ENCODE measurements at regions not wholly inside any gene's neighbourhood (a gene's known extent, or its start where the extent isn't known, plus 50 kb on each side); places are given as distances from the start of the nearest gene placed in this dataset.

- intact Hi-C loops (cut with micrococcal nuclease), result no loop called here
- Mint-ChIP-seq H3K36me3 (ENCODE audit: low read depth) (peaks cover 2% of the 10 kb centered on the region), H3K4me1 (no peaks in the 10 kb centered on the region), H3K27ac (no peak overlapping the region), H3K9me3 (peaks cover 28% of the 10 kb centered on the region), H3K4me3 (no peak overlapping the region), H3K27me3 (peaks cover 29% of the 10 kb centered on the region)
- no peak for DNase-seq
Observed at GRCh38 chr7:25930492-25931048, 221.4 kb upstream of the NFE2L3 start.

GRCh38 chr7:25931156-25931555 lies 220.8 kb upstream of the NFE2L3 start:
- DNase-seq, result no peak
- Mint-ChIP-seq H3K9me3 (peaks cover 28% of the 10 kb centered on the region), H3K27ac (no peak overlapping the region), H3K4me3 (no peak overlapping the region), H3K4me1 (no peaks in the 10 kb centered on the region), H3K27me3 (peaks cover 28% of the 10 kb centered on the region), H3K36me3 (ENCODE audit: low read depth) (peaks cover 2% of the 10 kb centered on the region)
- intact Hi-C loops (cut with micrococcal nuclease), result no loop called here

GRCh38 chr7:25933921-25934320 lies 218.1 kb upstream of the NFE2L3 start:
- peaks cover 2% of the 10 kb centered on the region for H3K36me3 Mint-ChIP-seq (ENCODE audit: low read depth)

GRCh38 chr7:25940086-25940906 lies 211.7 kb upstream of the NFE2L3 start:
- no peak for DNase-seq

More at GRCh38 chr7:25933921-25934320, 218.1 kb upstream of the NFE2L3 start:
- H3K27me3 Mint-ChIP-seq, result peaks cover 35% of the 10 kb centered on the region
- DNase-seq, result no peak
- H3K4me3 Mint-ChIP-seq, result no peak overlapping the region
- intact Hi-C loops (cut with micrococcal nuclease), result no loop called here
- peaks cover 28% of the 10 kb centered on the region for H3K9me3 Mint-ChIP-seq
- H3K27ac Mint-ChIP-seq, result no peak overlapping the region
- H3K4me1 Mint-ChIP-seq, result no peaks in the 10 kb centered on the region

GRCh38 chr7:25944777-25945515 lies 207.1 kb upstream of the NFE2L3 start:
- Mint-ChIP-seq H3K27ac (no peak overlapping the region), H3K4me3 (no peak overlapping the region), H3K27me3 (peaks cover 2% of the 10 kb centered on the region), H3K4me1 (peaks cover 22% of the 10 kb centered on the region), H3K9me3 (no peaks in the 10 kb centered on the region), H3K36me3 (ENCODE audit: low read depth) (no peaks in the 10 kb centered on the region)
- intact Hi-C loops (cut with micrococcal nuclease), result no loop called here
- DNase-seq, result no peak

More at GRCh38 chr7:25940086-25940906, 211.7 kb upstream of the NFE2L3 start:
- Mint-ChIP-seq H3K4me1 (peaks cover 15% of the 10 kb centered on the region), H3K36me3 (ENCODE audit: low read depth) (peaks cover under 1% of the 10 kb centered on the region), H3K9me3 (peaks cover 1% of the 10 kb centered on the region), H3K27me3 (peaks cover 16% of the 10 kb centered on the region), H3K4me3 (peak overlapping the region; percentile 53), H3K27ac (peak overlapping the region; percentile 67)
- intact Hi-C loops (cut with micrococcal nuclease), result loop anchor here (2.0 kb wide), 1 partner anchor 43 kb away; no protein-coding TSS in a partner anchor

GRCh38 chr7:25945608-25946007 lies 206.4 kb upstream of the NFE2L3 start:
- peaks cover 4% of the 10 kb centered on the region for H3K27me3 Mint-ChIP-seq
- intact Hi-C loops (cut with micrococcal nuclease), result no loop called here
- no peaks in the 10 kb centered on the region for H3K9me3 Mint-ChIP-seq
- H3K36me3 Mint-ChIP-seq (ENCODE audit: low read depth), result no peaks in the 10 kb centered on the region
- peaks cover 21% of the 10 kb centered on the region for H3K4me1 Mint-ChIP-seq
- no peak overlapping the region for H3K27ac Mint-ChIP-seq
- no peak overlapping the region for H3K4me3 Mint-ChIP-seq
- DNase-seq, result no peak

- intact Hi-C loops (cut with micrococcal nuclease), result no loop called here
- Mint-ChIP-seq H3K4me3 (no peak overlapping the region), H3K36me3 (ENCODE audit: low read depth) (no peaks in the 10 kb centered on the region), H3K27me3 (peaks cover 4% of the 10 kb centered on the region), H3K9me3 (no peaks in the 10 kb centered on the region), H3K27ac (no peak overlapping the region), H3K4me1 (peaks cover 15% of the 10 kb centered on the region)
- DNase-seq, result no peak
Observed at GRCh38 chr7:25946181-25946580, 205.8 kb upstream of the NFE2L3 start.

- H3K9me3 Mint-ChIP-seq, result no peaks in the 10 kb centered on the region
- H3K27ac Mint-ChIP-seq, result no peak overlapping the region
- H3K36me3 Mint-ChIP-seq (ENCODE audit: low read depth), result no peaks in the 10 kb centered on the region
- H3K27me3 Mint-ChIP-seq, result peaks cover 6% of the 10 kb centered on the region
- H3K4me1 Mint-ChIP-seq, result peaks cover 14% of the 10 kb centered on the region
- intact Hi-C loops (cut with micrococcal nuclease), result no loop called here
- DNase-seq, result no peak
- H3K4me3 Mint-ChIP-seq, result no peak overlapping the region
Observed at GRCh38 chr7:25947669-25948516, 204.1 kb upstream of the NFE2L3 start.

GRCh38 chr7:25949736-25950487 lies 202.1 kb upstream of the NFE2L3 start:
- Mint-ChIP-seq H3K9me3 (no peaks in the 10 kb centered on the region), H3K27ac (peak overlapping the region; percentile 22), H3K36me3 (ENCODE audit: low read depth) (no peaks in the 10 kb centered on the region), H3K4me1 (peaks cover 14% of the 10 kb centered on the region), H3K4me3 (peak overlapping the region; percentile 84), H3K27me3 (peaks cover 10% of the 10 kb centered on the region)
- no peak for DNase-seq
- intact Hi-C loops (cut with micrococcal nuclease), result loop anchor here (2.0 kb wide), 1 partner anchor 55 kb away; no protein-coding TSS in a partner anchor

- H3K9me3 Mint-ChIP-seq, result no peaks in the 10 kb centered on the region
- H3K27me3 Mint-ChIP-seq, result peaks cover 13% of the 10 kb centered on the region
- intact Hi-C loops (cut with micrococcal nuclease), result loop anchor here (1.0 to 2.0 kb wide), 2 partner anchors 56 to 88 kb away; no protein-coding TSS in a partner anchor
- peaks cover 14% of the 10 kb centered on the region for H3K4me1 Mint-ChIP-seq
- H3K36me3 Mint-ChIP-seq (ENCODE audit: low read depth), result no peaks in the 10 kb centered on the region
- peak overlapping the region; percentile 86 for H3K27ac Mint-ChIP-seq
- H3K4me3 Mint-ChIP-seq, result peak overlapping the region; percentile 90
- peak; percentile 96 for DNase-seq
Observed at GRCh38 chr7:25950488-25951413, 201.2 kb upstream of the NFE2L3 start.

- Mint-ChIP-seq H3K36me3 (ENCODE audit: low read depth) (no peaks in the 10 kb centered on the region), H3K4me1 (peaks cover 14% of the 10 kb centered on the region), H3K27ac (no peak overlapping the region), H3K4me3 (peak overlapping the region; percentile 51), H3K9me3 (no peaks in the 10 kb centered on the region), H3K27me3 (peaks cover 18% of the 10 kb centered on the region)
- intact Hi-C loops (cut with micrococcal nuclease), result loop anchor here (1.0 to 2.0 kb wide), 2 partner anchors 57 to 89 kb away; no protein-coding TSS in a partner anchor
- no peak for DNase-seq
Observed at GRCh38 chr7:25951414-25952260, 200.4 kb upstream of the NFE2L3 start.

Measured in activated CD4-positive, alpha-beta T cell treated with anti-CD3 and anti-CD28 coated beads, Interleukin-2, amount 10 ng/mL, durations not matched to agents 24 days and 14 days (primary cell).